ENCODE measurements at regions not wholly inside any gene's neighbourhood (a gene's known extent, or its start where the extent isn't known, plus 50 kb on each side); places are given as distances from the start of the nearest gene placed in this dataset.

DNA sequence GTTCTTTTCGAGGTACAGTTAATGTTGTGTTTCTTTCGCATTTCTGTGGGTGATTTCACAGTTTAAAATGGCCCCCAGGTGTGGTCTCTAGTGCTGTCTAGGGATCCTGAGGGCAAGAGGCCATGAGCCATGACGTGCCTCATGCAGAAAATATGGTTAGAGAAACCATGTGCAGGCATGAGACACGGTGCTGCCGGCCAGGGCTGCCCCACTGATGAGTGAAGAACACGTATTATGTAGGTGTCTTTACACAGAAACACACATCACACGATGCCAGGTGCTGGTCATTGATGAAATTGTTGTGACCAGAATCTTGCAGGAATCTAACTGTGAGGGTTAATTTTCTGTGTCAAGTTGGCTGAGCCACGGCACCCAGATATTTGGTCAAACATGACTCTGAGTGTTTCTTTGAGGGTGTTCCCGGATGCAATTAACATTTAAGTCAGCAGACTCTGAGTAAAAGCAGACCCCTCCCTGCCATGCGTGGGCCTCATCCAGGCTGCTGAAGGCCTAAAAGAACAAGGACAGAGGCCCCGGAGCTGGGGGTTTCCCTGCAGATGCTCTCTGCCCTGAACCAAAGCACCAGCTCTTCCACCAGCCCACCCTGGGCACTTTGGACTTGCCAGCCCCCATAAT lies 463.0 kb upstream of the MYT1L start:
- no peaks in the 10 kb centered on the region for H3F3A ChIP-seq (ENCODE audit: insufficient read depth)
- H3K9ac ChIP-seq (ENCODE audit: low read length): no peak overlapping the region
- no peak overlapping the region for H2AFZ ChIP-seq (ENCODE audit: low read depth, low read length, severe bottlenecking)
- no peaks in the 10 kb centered on the region for H3K36me3 ChIP-seq (ENCODE audit: low read length)
- H3K79me2 ChIP-seq (ENCODE audit: insufficient read depth, low read length): no peaks in the 10 kb centered on the region
- H3K4me2 ChIP-seq (ENCODE audit: low read depth, low read length, poor library complexity, severe bottlenecking): no peak overlapping the region
- no peaks in the 10 kb centered on the region for H3K9me2 ChIP-seq (replicated peaks; ENCODE audit: insufficient read depth, low read length)
- no peak overlapping the region for H3K4me3 ChIP-seq (ENCODE audit: insufficient read depth, low read length, poor library complexity, severe bottlenecking)
- no peaks in the 10 kb centered on the region for H3K9me3 ChIP-seq (ENCODE audit: insufficient read depth, low read length)
- no peaks in the 10 kb centered on the region for H4K20me1 ChIP-seq (ENCODE audit: low read depth, low read length)
- TF ChIP-seq EZH2phosphoT487 (conservative IDR thresholded peaks at IDR 0.05; ENCODE audit: low read length): no peak
- TF ChIP-seq, protein P1, sequence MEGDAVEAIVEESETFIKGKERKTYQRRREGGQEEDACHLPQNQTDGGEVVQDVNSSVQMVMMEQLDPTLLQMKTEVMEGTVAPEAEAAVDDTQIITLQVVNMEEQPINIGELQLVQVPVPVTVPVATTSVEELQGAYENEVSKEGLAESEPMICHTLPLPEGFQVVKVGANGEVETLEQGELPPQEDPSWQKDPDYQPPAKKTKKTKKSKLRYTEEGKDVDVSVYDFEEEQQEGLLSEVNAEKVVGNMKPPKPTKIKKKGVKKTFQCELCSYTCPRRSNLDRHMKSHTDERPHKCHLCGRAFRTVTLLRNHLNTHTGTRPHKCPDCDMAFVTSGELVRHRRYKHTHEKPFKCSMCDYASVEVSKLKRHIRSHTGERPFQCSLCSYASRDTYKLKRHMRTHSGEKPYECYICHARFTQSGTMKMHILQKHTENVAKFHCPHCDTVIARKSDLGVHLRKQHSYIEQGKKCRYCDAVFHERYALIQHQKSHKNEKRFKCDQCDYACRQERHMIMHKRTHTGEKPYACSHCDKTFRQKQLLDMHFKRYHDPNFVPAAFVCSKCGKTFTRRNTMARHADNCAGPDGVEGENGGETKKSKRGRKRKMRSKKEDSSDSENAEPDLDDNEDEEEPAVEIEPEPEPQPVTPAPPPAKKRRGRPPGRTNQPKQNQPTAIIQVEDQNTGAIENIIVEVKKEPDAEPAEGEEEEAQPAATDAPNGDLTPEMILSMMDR (IDR thresholded peaks at IDR 0.05; ENCODE audit: insufficient read depth, low read length, poor library complexity, severe bottlenecking): no peak
- no peaks in the 10 kb centered on the region for H3K27me3 ChIP-seq (ENCODE audit: low read length)
- no peak overlapping the region for H3K27ac ChIP-seq (ENCODE audit: low read depth, low read length)

DNA sequence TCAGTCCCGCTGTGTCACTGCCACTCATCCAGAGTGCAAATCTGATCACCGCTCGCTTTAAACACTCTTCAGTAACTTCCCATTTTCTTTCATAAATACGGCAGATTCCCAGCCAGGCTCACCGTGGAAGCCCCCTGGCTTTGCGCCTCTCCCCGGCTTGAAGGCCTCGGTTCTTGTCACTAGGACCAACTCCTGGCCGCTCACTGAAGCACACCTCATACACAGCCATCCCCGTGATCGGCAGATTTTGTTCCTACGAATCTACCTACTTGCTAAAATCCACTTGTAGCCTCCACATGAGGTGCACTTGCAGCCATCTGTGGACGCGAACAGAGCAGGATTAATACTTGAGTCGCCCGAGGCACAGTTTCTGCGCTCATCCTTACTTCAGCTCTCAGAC lies 462.4 kb upstream of the MYT1L start:
- Histone ChIP-seq H3K36me3 (ENCODE audit: low read length) (no peaks in the 10 kb centered on the region), H4K20me1 (ENCODE audit: low read depth, low read length) (no peaks in the 10 kb centered on the region), H3K27me3 (ENCODE audit: low read length) (no peaks in the 10 kb centered on the region), H3K9me3 (ENCODE audit: insufficient read depth, low read length) (no peaks in the 10 kb centered on the region), H3K4me2 (ENCODE audit: low read depth, low read length, poor library complexity, severe bottlenecking) (no peak overlapping the region), H3K4me3 (ENCODE audit: insufficient read depth, low read length, poor library complexity, severe bottlenecking) (no peak overlapping the region), H3K9ac (ENCODE audit: low read length) (no peak overlapping the region), H3K9me2 (replicated peaks; ENCODE audit: insufficient read depth, low read length) (no peaks in the 10 kb centered on the region), H2AFZ (ENCODE audit: low read depth, low read length, severe bottlenecking) (no peak overlapping the region), H3K79me2 (ENCODE audit: insufficient read depth, low read length) (no peaks in the 10 kb centered on the region), H3F3A (ENCODE audit: insufficient read depth) (no peaks in the 10 kb centered on the region), H3K27ac (ENCODE audit: low read depth, low read length) (no peak overlapping the region)
- TF ChIP-seq EZH2phosphoT487 (conservative IDR thresholded peaks at IDR 0.05; ENCODE audit: low read length): no peak
- TF ChIP-seq, protein P1 (IDR thresholded peaks at IDR 0.05; ENCODE audit: insufficient read depth, low read length, poor library complexity, severe bottlenecking): no peak

DNA sequence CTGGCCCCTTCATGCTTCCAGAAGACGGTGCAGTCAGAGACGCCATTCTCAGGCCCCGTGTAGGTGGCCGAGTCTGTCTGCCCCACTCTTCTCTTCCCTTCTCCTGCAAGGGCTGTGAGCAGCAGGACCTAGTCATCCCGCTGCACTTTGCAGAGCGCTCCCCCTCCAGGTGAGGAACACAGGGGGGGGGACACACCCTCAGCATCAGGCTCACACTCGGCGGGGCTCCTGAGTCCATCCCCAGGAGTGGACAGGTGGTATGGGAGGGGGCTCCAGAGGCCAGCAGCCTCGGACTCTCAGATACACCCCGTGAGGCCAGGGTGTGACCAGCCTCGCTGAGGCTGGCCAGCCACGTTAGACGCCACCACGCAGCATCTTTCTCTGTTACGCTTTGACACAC lies 460.5 kb upstream of the MYT1L start:
- Histone ChIP-seq H3K9me2 (replicated peaks; ENCODE audit: insufficient read depth, low read length) (no peaks in the 10 kb centered on the region), H4K20me1 (ENCODE audit: low read depth, low read length) (no peaks in the 10 kb centered on the region), H3K36me3 (ENCODE audit: low read length) (no peaks in the 10 kb centered on the region), H3K27ac (ENCODE audit: low read depth, low read length) (no peak overlapping the region), H3K4me2 (ENCODE audit: low read depth, low read length, poor library complexity, severe bottlenecking) (no peak overlapping the region), H3K27me3 (ENCODE audit: low read length) (no peaks in the 10 kb centered on the region), H3K9ac (ENCODE audit: low read length) (no peak overlapping the region), H3K79me2 (ENCODE audit: insufficient read depth, low read length) (no peaks in the 10 kb centered on the region), H3K9me3 (ENCODE audit: insufficient read depth, low read length) (no peaks in the 10 kb centered on the region), H3K4me3 (ENCODE audit: insufficient read depth, low read length, poor library complexity, severe bottlenecking) (no peak overlapping the region), H3F3A (ENCODE audit: insufficient read depth) (no peaks in the 10 kb centered on the region), H2AFZ (ENCODE audit: low read depth, low read length, severe bottlenecking) (no peak overlapping the region)
- TF ChIP-seq EZH2phosphoT487 (conservative IDR thresholded peaks at IDR 0.05; ENCODE audit: low read length): no peak

DNA sequence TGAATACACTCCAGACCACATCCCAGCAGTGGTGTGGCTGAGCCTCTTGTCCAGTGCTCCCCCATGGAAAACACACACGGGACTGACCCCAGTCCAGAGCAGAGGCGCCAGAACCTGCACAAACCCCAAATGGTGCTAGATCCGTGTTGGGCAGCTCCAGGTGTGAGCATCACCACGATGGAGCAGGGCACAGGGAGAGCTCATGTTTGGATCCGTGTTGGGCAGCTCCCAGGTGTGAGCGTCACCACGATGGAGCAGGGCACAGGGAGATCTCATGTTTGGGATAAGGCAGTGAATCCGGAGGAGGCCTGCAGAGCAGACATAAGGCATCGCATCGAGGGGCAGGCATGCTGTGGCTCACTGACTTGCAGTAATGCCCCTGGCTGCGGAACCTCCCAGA lies 460.0 kb upstream of the MYT1L start:
- Histone ChIP-seq H3K9me2 (replicated peaks; ENCODE audit: insufficient read depth, low read length) (no peaks in the 10 kb centered on the region), H4K20me1 (ENCODE audit: low read depth, low read length) (no peaks in the 10 kb centered on the region), H3K79me2 (ENCODE audit: insufficient read depth, low read length) (no peaks in the 10 kb centered on the region), H3K9ac (ENCODE audit: low read length) (no peak overlapping the region), H3K4me3 (ENCODE audit: insufficient read depth, low read length, poor library complexity, severe bottlenecking) (no peak overlapping the region), H3F3A (ENCODE audit: insufficient read depth) (no peaks in the 10 kb centered on the region), H3K27me3 (ENCODE audit: low read length) (no peaks in the 10 kb centered on the region), H3K4me2 (ENCODE audit: low read depth, low read length, poor library complexity, severe bottlenecking) (no peak overlapping the region), H2AFZ (ENCODE audit: low read depth, low read length, severe bottlenecking) (no peak overlapping the region), H3K36me3 (ENCODE audit: low read length) (no peaks in the 10 kb centered on the region), H3K27ac (ENCODE audit: low read depth, low read length) (no peak overlapping the region), H3K9me3 (ENCODE audit: insufficient read depth, low read length) (no peaks in the 10 kb centered on the region)
- TF ChIP-seq, protein P1 (IDR thresholded peaks at IDR 0.05; ENCODE audit: insufficient read depth, low read length, poor library complexity, severe bottlenecking): no peak
- no peak for TF ChIP-seq EZH2phosphoT487 (conservative IDR thresholded peaks at IDR 0.05; ENCODE audit: low read length)

Measured in SU-DHL-6 (cell line).